Panc1 (cell line): ENCODE measurements at regions not wholly inside any gene's neighbourhood (a gene's known extent, or its start where the extent isn't known, plus 50 kb on each side); places are given as distances from the start of the nearest gene placed in this dataset.

Source experiments
- ATAC-seq: fragments of 200-7000 bp; cut with Tn5 transposase; 2 replicates; pipeline ENCODE4 v1.9.1; 2020; ENCODE audit warnings: mild to moderate bottlenecking, moderate library complexity
- BruUV-seq: library from RNA; stranded (reverse); fragments of 400-500 nt; replicated peaks from 2 replicates; lab custom pipeline; 2021; lab: Mats Ljungman, UMichigan
- CTCF ChIA-PET: fragments of 300-600 bp; sonication (Branson Sonifier 250); formaldehyde crosslinking; loops from one replicate; lab custom pipeline; 2022; ENCODE audit warnings: antibody characterized with exemption; lab: Charles Lee
- POLR2A ChIA-PET: fragments of 300-600 bp; sonication (Branson Sonifier 250); formaldehyde crosslinking; loops from one replicate; lab custom pipeline; 2022; ENCODE audit warnings: antibody characterized with exemption; lab: Charles Lee
- DNase-seq: peaks from one replicate; pipeline ENCODE4 v3.0.0-alpha.2; 2010; ENCODE audit warnings: low read depth, low spot score
- H3K27ac ChIP-seq: 2 replicates; pipeline ENCODE4 v1.5.1; 2011; ENCODE audit warnings: mild to moderate bottlenecking, low read length, inconsistent platforms
- H3K27me3 ChIP-seq: fragments of 200-500 bp; sonication (Bioruptor generic); 2 replicates; pipeline ENCODE4 v1.6.0; 2014; ENCODE audit warnings: low read length, inconsistent platforms; ENCODE audit not compliant: control insufficient read depth, insufficient read depth
- H3K36me3 ChIP-seq: fragments of 200-500 bp; sonication (Bioruptor generic); 2 replicates; pipeline ENCODE4 v1.5.1; 2014; ENCODE audit warnings: inconsistent platforms, mild to moderate bottlenecking, low read length, moderate library complexity; ENCODE audit not compliant: control insufficient read depth, insufficient read depth
- H3K4me1 ChIP-seq: 2 replicates; pipeline ENCODE4 v1.5.1; 2011; ENCODE audit warnings: inconsistent platforms, mild to moderate bottlenecking, low read length, moderate library complexity; ENCODE audit not compliant: control insufficient read depth, insufficient read depth
- H3K4me3 ChIP-seq, 2 experiments: 2 replicates each; pipeline ENCODE4 v1.5.1; 2011 to 2012; ENCODE audit warnings: low read depth in 2 of 2, low read length in 2 of 2, mild to moderate bottlenecking in 2 of 2, inconsistent platforms in 1 of 2, moderate library complexity in 1 of 2
- H3K9me3 ChIP-seq: fragments of 200-500 bp; sonication (Bioruptor generic); 2 replicates; pipeline ENCODE4 v1.5.1; 2014; ENCODE audit warnings: low read depth, mild to moderate bottlenecking, inconsistent platforms, low read length, moderate library complexity; ENCODE audit not compliant: control insufficient read depth, insufficient read depth
- CTCF ChIP-seq: fragments of 450-650 bp; IDR thresholded peaks from 2 replicates; pipeline ENCODE4 v1.5.1; 2017; ENCODE audit warnings: mild to moderate bottlenecking
- POLR2AphosphoS5 ChIP-seq: IDR thresholded peaks from 2 replicates; pipeline ENCODE4 v1.6.1; 2012; ENCODE audit warnings: mild to moderate bottlenecking, low read depth, low read length, moderate library complexity
- SIN3A ChIP-seq: IDR thresholded peaks from 2 replicates; pipeline ENCODE4 v1.6.1; 2012; ENCODE audit warnings: low read depth, mild to moderate bottlenecking, low read length, moderate library complexity, borderline replicate concordance; ENCODE audit not compliant: insufficient read depth
- TCF7L2 ChIP-seq: IDR thresholded peaks from 2 replicates; pipeline ENCODE4 v1.6.1; 2011; ENCODE audit warnings: mild to moderate bottlenecking, low read depth, low read length, inconsistent platforms
- in situ Hi-C: cut with HindIII; loops from 2 replicates; pipeline ENCODE4 v1.10.0; 2016; ENCODE audit warnings: low sequenced_read_pairs, low pct_unique_long_range_greater_than_20kb
- intact Hi-C: fragments of 100-400 bp; cut with micrococcal nuclease; formaldehyde crosslinking; loops from one replicate; pipeline ENCODE4 v1.10.0; 2022; ENCODE audit not compliant: unreplicated experiment
- TF ChIP-seq, protein P1 (sequence below), 2 experiments: IDR thresholded peaks; 2 replicates each; pipeline ENCODE4 v1.6.1; 2011 to 2012; ENCODE audit warnings: low read depth in 2 of 2, control low read depth in 1 of 2, low read length in 1 of 2, mild to moderate bottlenecking in 1 of 2, moderate library complexity in 1 of 2; ENCODE audit not compliant: insufficient read depth in 1 of 2

- Histone ChIP-seq H3K4me1 (no peaks in the 10 kb centered on the region), H3K4me3 (no peak overlapping the region), H3K9me3 (no peaks in the 10 kb centered on the region), H3K27ac (no peak overlapping the region), H3K36me3 (no peaks in the 10 kb centered on the region), H3K27me3 (no peaks in the 10 kb centered on the region)
- DNase-seq = no peak
- CTCF ChIA-PET = no interaction called here
- TF ChIP-seq POLR2AphosphoS5 (no peak), TCF7L2 (no peak), CTCF (no peak), SIN3A (no peak)
- TF ChIP-seq, protein P1, sequence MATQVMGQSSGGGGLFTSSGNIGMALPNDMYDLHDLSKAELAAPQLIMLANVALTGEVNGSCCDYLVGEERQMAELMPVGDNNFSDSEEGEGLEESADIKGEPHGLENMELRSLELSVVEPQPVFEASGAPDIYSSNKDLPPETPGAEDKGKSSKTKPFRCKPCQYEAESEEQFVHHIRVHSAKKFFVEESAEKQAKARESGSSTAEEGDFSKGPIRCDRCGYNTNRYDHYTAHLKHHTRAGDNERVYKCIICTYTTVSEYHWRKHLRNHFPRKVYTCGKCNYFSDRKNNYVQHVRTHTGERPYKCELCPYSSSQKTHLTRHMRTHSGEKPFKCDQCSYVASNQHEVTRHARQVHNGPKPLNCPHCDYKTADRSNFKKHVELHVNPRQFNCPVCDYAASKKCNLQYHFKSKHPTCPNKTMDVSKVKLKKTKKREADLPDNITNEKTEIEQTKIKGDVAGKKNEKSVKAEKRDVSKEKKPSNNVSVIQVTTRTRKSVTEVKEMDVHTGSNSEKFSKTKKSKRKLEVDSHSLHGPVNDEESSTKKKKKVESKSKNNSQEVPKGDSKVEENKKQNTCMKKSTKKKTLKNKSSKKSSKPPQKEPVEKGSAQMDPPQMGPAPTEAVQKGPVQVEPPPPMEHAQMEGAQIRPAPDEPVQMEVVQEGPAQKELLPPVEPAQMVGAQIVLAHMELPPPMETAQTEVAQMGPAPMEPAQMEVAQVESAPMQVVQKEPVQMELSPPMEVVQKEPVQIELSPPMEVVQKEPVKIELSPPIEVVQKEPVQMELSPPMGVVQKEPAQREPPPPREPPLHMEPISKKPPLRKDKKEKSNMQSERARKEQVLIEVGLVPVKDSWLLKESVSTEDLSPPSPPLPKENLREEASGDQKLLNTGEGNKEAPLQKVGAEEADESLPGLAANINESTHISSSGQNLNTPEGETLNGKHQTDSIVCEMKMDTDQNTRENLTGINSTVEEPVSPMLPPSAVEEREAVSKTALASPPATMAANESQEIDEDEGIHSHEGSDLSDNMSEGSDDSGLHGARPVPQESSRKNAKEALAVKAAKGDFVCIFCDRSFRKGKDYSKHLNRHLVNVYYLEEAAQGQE (IDR thresholded peaks at IDR 0.05; ENCODE audit: insufficient read depth in 1 of 2, low read depth in 2 of 2, low read length in 1 of 2) = no peak
- in situ Hi-C loops (no loop called here), intact Hi-C loops (no loop called here)
- no peak for ATAC-seq
- BruUV-seq = no TSS peak
- POLR2A ChIA-PET = no interaction called here
Observed at GRCh38 chr9:82369251-82369945, 380.8 kb downstream of the SPATA31D1 start.

GRCh38 chr9:82375041-82375440 lies 386.5 kb downstream of the SPATA31D1 start:
- no peak overlapping the region for H3K27ac ChIP-seq
- H3K36me3 ChIP-seq = no peaks in the 10 kb centered on the region
- TF ChIP-seq POLR2AphosphoS5 (no peak), CTCF (no peak), SIN3A (no peak), TCF7L2 (no peak)
- TF ChIP-seq, protein P1 (IDR thresholded peaks at IDR 0.05; ENCODE audit: insufficient read depth in 1 of 2, low read depth in 2 of 2, low read length in 1 of 2) = no peak
- DNase-seq (no peak), ATAC-seq (no peak)
- H3K4me3 ChIP-seq = no peak overlapping the region
- no peaks in the 10 kb centered on the region for H3K4me1 ChIP-seq
- in situ Hi-C loops = no loop called here
- H3K9me3 ChIP-seq = no peaks in the 10 kb centered on the region
- ChIA-PET POLR2A (no interaction called here), CTCF (no interaction called here)
- intact Hi-C loops = no loop called here
- no TSS peak for BruUV-seq
- no peaks in the 10 kb centered on the region for H3K27me3 ChIP-seq
